DOHH2 (cell line): ENCODE measurements at regions not wholly inside any gene's neighbourhood (a gene's known extent, or its start where the extent isn't known, plus 50 kb on each side); places are given as distances from the start of the nearest gene placed in this dataset.

ENCODE experiments used
- EZH2phosphoT487 ChIP-seq: fragments of 200-600 bp; sonication (generic); IDR thresholded peaks from 2 replicates; pipeline ENCODE4 v1.6.1; 2017; ENCODE audit warnings: borderline replicate concordance, mild to moderate bottlenecking, antibody characterized with exemption, low read length, moderate library complexity, mixed read lengths
- TF ChIP-seq, protein P1 (sequence below): fragments of 200-600 bp; sonication (generic); IDR thresholded peaks from one replicate; pipeline ENCODE4 v1.5.1; 2014; ENCODE audit warnings: antibody characterized with exemption, mild to moderate bottlenecking, low read depth, low read length; ENCODE audit not compliant: poor library complexity, severe bottlenecking

DNA sequence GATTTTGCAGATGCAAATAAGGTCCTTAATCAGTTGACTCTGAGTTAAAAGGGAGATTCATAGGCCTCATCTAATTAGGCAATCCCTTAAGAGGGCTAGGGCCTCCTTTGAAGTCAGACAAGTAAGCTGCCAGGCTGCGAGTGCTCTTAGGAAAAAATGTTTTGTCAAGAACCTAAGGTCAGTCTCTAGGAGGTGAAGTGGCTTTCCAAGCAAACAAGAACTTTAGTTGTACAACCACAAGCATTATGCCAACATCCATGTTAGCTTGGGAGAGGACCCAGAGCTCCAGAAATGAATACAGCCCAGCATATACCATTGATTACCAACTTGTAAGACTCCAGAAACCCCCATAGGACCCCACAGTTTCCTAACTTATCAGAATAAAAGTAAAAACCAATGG is 1366.2 kb downstream of the PLA2G4A start:
- TF ChIP-seq, protein P1, sequence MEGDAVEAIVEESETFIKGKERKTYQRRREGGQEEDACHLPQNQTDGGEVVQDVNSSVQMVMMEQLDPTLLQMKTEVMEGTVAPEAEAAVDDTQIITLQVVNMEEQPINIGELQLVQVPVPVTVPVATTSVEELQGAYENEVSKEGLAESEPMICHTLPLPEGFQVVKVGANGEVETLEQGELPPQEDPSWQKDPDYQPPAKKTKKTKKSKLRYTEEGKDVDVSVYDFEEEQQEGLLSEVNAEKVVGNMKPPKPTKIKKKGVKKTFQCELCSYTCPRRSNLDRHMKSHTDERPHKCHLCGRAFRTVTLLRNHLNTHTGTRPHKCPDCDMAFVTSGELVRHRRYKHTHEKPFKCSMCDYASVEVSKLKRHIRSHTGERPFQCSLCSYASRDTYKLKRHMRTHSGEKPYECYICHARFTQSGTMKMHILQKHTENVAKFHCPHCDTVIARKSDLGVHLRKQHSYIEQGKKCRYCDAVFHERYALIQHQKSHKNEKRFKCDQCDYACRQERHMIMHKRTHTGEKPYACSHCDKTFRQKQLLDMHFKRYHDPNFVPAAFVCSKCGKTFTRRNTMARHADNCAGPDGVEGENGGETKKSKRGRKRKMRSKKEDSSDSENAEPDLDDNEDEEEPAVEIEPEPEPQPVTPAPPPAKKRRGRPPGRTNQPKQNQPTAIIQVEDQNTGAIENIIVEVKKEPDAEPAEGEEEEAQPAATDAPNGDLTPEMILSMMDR: no peak
- no peak for TF ChIP-seq EZH2phosphoT487
